ENCODE measurements at regions not wholly inside any gene's neighbourhood (a gene's known extent, or its start where the extent isn't known, plus 50 kb on each side); places are given as distances from the start of the nearest gene placed in this dataset.

- no peak for TF ChIP-seq CTCF (conservative IDR thresholded peaks at IDR 0.05; ENCODE audit: low read depth, low read length)
- TF ChIP-seq EZH2 (IDR thresholded peaks at IDR 0.05; ENCODE audit: low read length, unreplicated experiment): no peak
- no peak for TF ChIP-seq EZH2phosphoT487 (IDR thresholded peaks at IDR 0.05; ENCODE audit: borderline replicate concordance, low read length)
These were observed 68.0 kb upstream of the PCDH15 start for GRCh38 chr10:54869022-54869421.
